ENCODE measurements at regions not wholly inside any gene's neighbourhood (a gene's known extent, or its start where the extent isn't known, plus 50 kb on each side); places are given as distances from the start of the nearest gene placed in this dataset.

DNA sequence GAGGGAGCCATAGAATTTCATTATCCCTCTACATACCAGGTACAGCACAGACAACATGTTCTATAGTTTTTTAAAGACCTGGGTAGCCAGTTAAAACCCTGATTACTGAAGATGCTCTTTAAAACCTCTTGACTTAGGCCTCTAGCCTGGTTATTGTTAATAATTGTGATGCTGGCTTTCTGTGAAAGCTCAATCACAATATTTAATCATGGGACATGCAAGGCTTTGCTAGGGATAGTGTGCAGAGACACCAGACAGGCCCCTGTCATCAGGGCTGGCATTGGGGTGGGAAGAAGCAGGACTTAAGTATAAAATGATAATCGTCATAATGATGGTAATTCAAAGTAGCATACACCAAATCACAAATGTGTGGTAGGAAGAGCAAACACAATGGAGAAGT is 274.4 kb downstream of the PTBP2 start:
- no peak for DNase-seq (ENCODE audit: low read depth)

DNA sequence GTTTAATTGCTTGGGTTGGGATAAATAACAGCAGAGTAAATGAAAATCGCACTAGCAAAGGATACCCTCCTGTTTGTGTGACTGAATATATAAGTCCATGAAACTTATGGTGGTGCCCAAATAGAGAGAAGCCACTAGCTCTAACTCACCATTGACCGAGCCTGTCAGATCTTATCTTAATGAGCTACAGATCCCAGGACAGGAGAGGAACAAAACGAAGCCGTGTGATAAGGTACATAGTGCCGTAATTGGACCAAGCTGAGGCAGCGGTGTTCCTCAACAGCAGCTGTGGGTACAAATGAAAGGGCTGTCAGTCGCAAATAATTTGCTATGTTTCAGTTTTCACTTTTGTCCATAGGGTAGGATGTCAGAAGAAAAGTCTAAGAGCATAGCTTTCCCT is 276.1 kb downstream of the PTBP2 start:
- no peak for DNase-seq (ENCODE audit: low read depth)

DNA sequence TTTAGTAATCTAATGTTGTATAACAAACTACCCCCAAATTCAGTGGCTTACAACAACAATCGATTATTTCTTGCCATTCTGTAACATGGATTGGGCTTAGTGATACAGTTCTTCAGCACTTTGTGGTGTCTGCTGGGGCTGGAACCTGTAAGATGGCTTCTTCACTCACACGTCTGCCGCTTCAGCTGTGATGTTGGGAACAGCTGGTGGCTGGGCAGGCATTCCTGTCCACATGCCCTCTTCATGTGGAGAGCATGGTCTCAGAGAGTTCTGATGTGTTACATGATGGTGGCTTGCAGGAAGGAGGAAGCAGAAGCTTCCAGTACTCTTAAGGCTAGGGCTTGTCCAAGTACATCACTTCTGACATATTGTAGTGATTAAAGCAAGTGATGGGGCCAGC is 276.9 kb downstream of the PTBP2 start:
- no peak for DNase-seq (ENCODE audit: low read depth)

DNA sequence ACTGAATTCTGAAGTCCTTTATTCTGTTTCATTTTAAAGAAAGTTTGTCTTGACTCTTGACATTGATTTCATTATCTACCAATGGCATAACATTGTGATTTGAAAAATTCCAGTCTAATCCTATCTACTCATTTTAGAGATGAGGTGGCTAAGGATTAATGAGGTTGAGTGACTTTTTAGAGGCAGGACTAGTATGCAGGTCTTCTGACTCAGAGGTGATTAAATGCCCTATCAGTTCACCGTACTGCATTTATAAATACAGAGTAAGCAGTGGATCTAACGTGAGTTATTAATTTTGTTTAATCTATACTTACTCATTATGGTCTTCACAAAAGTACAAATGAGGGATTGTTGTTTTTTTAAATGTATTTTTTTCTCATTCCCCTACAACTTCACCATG is 277.6 kb downstream of the PTBP2 start:
- no peak for DNase-seq (ENCODE audit: low read depth)

DNA sequence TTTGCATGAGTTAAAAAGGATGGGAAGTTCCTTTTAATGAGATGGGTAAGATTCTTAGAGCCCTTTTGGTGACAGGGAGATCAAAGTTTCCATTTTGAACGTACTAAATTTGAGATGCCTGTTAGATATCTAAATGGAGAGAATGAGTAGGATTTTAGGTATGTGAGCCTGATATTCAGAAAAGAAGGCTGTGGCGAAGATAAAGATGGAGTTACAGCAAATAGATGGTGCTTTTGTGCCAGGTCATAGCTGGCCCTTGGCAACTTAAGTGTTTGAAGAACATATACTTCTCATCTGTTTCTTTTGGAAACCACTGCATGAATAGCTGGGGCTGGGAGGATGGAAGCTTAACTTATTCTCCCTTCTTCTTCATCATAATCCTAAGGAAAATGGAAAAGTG is 282.5 kb downstream of the PTBP2 start:
- no peak for DNase-seq (ENCODE audit: low read depth)

DNA sequence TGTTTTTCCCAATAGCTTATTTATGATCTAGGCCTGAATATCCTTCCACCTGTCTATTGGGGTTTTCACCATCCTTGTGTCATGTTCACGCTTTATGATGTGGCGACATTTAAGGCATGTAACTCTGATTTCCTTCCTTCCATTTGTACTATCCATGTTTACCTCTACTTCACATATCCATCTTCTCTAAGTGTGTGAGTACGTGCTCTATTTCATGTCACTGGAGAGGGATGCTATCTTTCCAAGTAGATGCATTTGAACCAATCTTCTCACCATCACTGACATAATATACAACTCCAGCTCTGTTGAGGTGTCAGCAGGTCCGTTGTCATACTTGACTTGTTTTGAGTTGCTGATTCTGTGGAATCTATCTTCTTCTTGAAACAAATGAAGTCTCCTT is 283.2 kb downstream of the PTBP2 start:
- no peak for DNase-seq (ENCODE audit: low read depth)

DNA sequence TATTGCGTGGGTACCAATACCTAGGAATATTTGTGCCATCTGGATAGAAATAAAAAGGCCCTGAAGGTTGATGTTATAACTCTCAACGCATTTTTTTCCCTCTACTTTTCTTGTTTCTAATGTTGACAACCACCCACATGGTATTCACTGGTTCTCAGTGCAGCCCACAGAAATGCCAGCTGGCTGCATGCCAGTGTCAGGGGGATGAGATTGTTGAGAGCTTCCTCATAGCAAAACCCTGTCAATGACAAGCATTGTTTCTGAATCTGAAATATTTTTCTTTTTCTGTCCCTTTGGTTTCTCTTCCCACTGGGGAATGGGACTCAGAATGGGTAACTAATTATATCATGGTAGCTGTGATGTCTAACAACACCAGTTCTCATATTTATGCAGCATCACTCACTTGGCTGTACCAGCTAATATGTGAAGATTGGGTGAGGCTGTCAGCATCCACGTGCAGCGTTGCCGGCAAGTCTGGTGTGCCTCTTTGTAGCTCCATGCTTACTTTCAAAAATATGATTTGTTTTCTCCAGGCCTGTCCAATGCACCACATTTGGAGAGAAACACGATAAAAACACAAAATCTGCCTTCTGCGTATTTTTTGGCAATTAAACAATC is 284.6 kb downstream of the PTBP2 start:
- DNase-seq (ENCODE audit: low read depth): no peak

DNA sequence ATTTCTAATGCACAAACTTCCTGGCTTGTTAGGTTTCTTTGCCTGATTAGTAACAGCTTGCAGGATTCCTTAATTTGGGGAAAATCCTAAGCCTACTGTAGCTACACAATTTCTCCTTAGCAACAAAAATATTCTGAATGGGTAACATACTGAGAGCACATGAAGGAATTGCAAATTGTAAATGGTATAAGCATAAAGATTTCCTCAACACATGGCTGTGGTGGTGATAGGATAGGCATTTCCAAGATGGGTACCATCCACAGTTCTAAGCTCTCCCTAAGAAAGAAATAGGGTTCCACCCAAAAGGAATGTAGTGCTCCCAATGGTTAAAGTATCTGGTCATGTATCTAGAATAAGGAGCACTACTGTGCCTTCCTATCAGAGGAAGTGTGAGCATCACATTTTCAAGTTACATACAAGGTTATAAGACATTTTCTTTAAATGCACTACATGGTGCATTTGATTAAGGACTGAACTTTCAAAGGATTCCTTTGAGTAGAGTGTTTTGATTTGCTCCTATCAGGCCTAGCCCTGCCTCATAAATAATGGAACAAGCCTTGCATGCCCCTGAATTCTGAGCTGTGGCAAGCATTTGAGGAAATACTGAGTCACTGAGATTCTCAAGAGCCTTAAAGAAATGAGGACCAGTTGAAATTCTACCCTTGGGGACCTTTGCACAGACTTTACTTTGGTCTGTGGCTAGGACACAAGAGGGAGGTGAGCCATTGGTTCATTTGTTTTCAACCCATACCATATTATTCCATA is 286.4 kb downstream of the PTBP2 start:
- DNase-seq (ENCODE audit: low read depth): no peak

DNA sequence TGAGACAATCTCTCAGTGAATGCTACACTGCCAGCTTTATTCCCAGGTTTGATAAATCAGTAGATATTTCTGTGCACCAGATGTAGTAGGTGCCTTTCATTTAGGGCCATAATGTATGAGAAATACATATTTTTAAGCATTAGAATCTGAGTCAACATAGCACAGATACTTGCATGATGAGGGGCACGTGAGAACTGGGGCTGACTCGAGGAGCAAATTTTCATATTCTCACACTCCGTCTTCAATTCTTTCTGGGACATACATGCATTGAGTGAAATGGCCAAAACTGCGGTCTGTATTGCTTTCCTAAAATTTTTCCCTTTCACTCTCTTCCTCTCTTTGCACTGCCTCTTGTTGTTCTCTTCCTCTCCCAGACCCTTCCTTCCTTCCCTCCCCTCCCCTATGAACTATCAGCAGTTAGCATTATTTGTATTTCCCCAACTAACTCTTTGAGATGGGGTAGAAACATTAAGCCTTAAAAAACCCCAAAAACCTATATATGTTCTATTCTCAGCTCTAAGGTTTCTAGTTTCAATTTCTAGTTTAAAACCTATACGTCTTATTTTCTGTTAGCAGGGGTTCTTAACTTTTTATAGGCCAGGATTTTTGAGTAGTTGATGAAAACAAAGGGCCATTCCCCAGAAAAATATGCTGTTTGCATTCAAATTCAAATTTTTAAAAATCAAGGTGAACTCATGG is 289.1 kb downstream of the PTBP2 start:
- no peak for DNase-seq (ENCODE audit: low read depth)

DNA sequence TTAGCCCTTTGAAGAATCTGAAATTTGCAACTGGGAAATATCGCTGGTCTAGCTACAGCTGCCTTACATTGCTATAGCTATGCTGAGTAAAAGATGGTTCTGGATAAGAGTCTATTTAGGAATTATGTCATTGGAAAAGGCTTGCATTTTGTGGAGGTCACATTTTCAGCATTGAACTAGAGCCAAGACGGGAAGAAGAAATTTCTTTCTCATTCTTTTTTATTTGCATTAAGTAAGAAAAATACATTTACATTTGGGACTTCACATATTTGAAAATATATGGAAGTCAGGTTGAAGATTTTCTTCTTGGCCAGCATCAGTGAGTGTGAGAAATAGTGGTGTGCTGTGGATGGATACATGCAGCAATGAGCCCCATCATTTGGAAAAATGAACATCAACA is 291.6 kb downstream of the PTBP2 start:
- DNase-seq (ENCODE audit: low read depth): no peak

DNA sequence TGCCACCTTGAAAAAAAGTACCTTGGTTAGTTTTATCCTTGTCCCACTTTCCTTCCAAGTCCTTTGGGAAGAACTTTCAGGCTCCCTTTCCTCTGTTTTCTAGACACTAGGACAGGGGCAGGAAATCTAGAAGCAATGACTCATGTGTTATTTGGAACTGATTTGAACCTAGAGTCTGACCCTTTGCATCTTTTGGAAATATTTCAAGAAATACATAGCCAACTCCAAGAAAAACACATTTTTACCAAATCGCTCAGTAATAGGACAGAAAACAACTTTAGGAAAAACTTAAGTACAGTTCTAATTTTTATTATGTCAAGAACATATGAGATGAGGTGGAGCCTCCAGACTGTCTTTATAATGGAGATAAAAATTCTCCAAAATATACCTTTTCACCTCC is 292.4 kb downstream of the PTBP2 start:
- no peak for DNase-seq (ENCODE audit: low read depth)

DNA sequence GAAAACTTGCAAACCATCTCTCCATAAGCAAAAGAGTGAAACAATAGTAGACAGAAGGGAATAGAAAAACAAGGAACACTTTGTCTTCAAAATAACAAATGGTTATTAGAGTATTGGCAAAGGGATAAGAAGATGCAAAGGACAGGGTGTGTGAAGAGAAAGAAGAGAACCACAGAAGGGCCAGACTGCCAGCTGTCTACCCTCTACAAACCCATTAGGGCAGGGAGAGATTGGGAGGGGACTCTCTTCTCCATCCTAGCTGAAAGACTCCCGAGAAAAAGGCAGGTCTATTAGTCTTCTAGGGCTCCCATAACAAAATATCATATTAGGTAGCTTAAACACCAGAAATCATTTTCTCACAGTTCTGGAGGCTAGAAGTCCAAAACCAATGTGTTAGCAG is 292.8 kb downstream of the PTBP2 start:
- DNase-seq (ENCODE audit: low read depth): no peak

DNA sequence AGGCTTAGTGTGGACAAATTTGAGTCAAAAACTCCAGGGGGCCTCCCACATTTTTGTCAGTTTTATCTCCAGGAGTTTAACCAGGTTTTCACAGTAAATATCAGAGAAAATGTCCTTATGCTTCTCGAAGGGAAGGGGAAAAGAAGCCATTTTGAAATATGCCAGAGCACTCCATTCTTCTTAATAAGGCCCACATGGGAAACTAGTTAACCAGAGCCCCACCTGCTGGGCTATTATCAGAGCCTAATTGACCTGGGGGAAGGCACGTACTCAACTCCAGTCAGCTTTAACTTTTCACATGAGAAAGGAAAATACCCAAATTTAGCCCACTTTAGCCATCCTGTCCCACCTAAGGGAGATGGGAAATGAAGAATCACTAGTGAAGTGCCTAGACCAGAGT is 296.3 kb downstream of the PTBP2 start:
- DNase-seq (ENCODE audit: low read depth): no peak

All from stimulated activated CD4-positive, alpha-beta T cell treated with anti-CD3 and anti-CD28 coated beads, Interleukin-2, amount 100 ng/mL, for 4 hours (primary cell).